22Rv1 (cell line): ENCODE measurements at regions not wholly inside any gene's neighbourhood (a gene's known extent, or its start where the extent isn't known, plus 50 kb on each side); places are given as distances from the start of the nearest gene placed in this dataset.

Source experiments
- CTCF ChIP-seq: fragments of 450-650 bp; IDR thresholded peaks from 2 replicates; pipeline ENCODE4 v1.5.1; 2017; ENCODE audit warnings: mild to moderate bottlenecking
- ZFX ChIP-seq: fragments of 450-650 bp; IDR thresholded peaks from 2 replicates; pipeline ENCODE4 v1.6.1; 2017; ENCODE audit warnings: antibody characterized with exemption, borderline replicate concordance

GRCh38 chr15:38085114-38085513 is 150.7 kb downstream of the TMCO5A start:
- TF ChIP-seq CTCF, result no peak
- TF ChIP-seq ZFX, result no peak
